ENCODE measurements at regions not wholly inside any gene's neighbourhood (a gene's known extent, or its start where the extent isn't known, plus 50 kb on each side); places are given as distances from the start of the nearest gene placed in this dataset.

DNA sequence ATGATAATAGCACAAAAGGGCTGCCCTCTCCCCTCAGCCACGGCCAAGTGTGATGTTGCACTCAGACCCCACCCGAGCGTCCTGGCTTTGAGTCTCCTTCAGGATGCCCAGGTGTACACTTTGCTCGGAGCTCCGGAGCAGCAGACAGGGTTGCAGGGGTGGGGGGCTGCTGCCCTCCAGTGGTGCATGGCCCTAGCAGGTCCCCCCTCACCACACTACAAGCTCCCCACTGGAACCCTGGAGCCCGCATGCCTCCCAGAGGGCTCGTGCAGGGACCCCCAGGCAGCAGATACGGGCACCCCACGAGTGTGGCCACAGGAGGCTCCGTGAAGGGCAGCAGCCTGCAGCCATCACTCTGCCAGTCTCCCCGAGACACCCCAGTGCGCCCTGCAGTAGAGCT, 69.9 kb upstream of the C14orf180 start:
- TF ChIP-seq USF2 (CRISPR knock-in tag; IDR thresholded peaks at IDR 0.05) = no peak
- TF ChIP-seq FOSL1 (tag; conservative IDR thresholded peaks at IDR 0.05) = no peak
- no peak for TF ChIP-seq IRF9 (tag; IDR thresholded peaks at IDR 0.05)
- TF ChIP-seq KLF6 (CRISPR knock-in tag; IDR thresholded peaks at IDR 0.05; ENCODE audit: borderline replicate concordance) = no peak

All from K562 (cell line).